Activated CD8-positive, alpha-beta memory T cell treated with anti-CD3 and anti-CD28 coated beads, Interleukin-2, amount 50 U/mL, for 24 hours (primary cell): ENCODE measurements at regions not wholly inside any gene's neighbourhood (a gene's known extent, or its start where the extent isn't known, plus 50 kb on each side); places are given as distances from the start of the nearest gene placed in this dataset.

Experiments used
- DNase-seq: peaks from one replicate; pipeline ENCODE4 v3.0.0-alpha.2; 2020; ENCODE audit errors: extremely low read depth

- no peak for DNase-seq
Measured at GRCh38 chr20:51876313-51876940, 74.1 kb upstream of the SALL4 start.

GRCh38 chr20:51873652-51874051 lies 71.3 kb upstream of the SALL4 start:
- no peak for DNase-seq

DNA sequence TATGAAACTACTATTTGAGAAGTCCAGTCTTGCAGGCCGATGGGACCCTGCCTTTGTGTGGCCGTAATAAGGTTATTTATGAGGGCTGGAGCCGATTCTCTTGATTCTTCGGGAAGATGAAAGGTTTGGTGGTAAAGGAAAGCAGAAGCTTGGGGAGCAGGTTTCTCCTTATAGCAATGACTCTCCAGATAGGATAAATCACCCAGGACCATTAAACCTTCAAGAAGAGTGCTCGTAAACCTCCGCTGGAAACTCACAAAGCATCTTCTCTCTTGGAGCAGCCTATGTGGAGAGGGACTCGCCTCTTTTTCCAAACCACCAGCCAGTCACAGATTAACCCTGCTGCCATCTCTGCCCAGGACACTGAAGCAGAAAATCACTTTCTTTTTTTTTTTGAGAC lies 69.6 kb upstream of the SALL4 start:
- DNase-seq: no peak

- no peak for DNase-seq
Measured at GRCh38 chr20:51869002-51869401, 66.7 kb upstream of the SALL4 start.

DNA sequence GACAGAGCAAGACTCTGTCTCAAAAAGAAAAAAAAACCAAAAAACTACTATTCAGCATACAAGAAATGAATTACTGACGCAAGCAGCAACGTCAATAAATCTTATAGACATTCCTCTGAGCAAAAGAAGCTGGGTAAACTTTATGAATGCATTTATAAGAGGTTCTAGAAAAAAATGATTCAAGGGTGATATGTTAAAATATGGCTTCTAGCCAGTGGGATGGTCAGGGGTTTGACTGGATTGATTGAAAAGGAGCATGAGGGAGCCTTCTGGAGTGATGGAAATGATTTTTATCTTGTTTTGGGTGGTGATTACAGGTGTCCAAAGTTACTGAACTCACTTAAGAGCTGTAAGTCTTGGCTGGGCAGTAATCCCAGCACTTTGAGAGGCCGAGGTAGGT lies 64.9 kb upstream of the SALL4 start:
- no peak for DNase-seq

DNA sequence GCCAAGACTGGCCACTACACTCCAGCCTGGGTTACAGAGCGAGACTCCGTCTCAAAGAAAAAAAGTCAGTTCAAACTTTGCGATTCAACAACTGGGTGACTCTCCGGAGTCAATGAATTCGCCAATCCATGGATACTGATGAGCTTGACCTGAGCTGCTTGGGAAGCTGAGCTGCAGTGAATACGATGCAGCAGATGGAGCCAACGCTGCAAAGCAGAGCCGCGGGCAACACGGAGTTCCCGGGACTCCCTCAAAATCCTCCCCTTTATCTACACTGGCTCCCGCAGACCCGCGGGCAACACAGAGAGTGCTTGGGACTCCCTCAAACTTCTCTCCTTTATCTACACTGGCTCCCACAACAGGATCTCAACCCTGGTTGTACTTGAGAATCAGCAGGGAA lies 62.6 kb upstream of the SALL4 start:
- DNase-seq: no peak

DNA sequence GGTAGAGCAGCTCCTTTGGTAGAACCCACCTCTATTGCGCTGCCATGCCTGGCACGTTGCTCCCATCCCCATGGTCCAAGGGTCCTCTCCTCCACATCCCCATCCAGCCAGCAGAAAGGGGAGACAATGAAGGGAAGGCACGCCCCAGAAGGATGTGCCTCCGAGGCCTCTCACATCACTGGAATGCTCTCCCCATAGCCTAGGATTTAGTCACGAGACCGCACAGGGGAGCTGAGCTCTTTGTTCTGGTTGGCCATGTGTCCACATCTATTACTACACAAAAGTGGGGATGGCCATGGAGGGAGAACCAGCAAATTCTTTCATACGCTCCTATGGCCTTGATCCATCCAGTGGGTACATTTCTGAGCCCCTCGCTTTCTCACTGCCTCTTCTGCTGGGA lies 60.5 kb upstream of the SALL4 start:
- DNase-seq: no peak

GRCh38 chr20:51861726-51862466 lies 59.6 kb upstream of the SALL4 start:
- no peak for DNase-seq

DNA sequence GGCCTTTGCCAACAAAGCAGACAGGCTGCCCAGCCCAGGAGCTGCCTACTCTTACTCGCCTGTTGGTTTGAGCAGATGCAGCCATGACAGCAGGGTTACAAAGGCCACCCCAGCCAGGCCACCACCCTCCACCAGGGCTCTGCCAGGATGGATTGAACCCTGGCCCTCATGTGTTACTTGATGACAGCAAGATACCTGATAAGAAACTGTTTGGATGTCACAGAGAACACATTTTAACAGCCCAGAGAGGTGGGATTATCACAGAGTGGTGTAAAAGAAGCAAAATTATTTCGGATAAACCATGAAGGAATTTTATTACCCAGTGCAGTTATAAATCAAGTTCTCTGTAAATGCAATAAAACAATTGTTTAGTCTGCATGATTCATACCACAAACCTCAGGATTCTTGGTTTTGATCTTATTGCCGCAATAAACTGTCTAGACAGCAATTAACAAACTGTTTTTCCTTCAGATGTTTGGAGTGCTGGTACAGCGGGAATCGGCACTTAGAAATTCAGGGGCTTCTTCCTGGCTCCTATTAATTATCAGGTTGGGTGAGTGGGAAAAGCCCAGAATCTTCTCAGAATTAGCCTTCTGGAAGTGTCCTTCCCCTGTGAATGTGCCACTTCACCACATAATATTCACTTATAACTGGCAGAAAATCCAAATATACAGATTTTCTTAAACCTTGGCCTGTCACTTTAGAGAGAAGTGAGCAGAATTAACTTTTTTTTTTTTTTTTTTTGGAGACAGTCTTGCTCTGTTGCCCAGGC lies 58.0 kb upstream of the SALL4 start:
- no peak for DNase-seq

DNA sequence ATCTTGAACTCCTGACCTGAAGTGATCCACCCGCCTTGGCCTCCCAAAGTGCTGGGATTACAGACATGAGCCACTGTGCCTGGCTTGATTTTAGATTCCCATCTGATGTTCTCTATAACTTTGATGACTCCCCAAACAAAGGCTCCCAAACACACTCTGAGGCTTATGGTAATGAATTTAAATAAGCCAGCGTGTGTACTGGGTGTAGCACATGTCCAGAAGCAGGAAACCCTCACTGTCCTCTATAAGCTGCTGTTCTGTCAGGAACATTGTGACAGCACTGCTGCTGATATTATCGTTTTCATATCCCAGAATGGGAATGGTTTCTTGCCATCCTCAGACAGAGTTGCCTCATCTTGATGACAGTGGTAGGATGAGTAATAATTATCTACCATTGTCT lies 54.1 kb upstream of the SALL4 start:
- no peak for DNase-seq

DNA sequence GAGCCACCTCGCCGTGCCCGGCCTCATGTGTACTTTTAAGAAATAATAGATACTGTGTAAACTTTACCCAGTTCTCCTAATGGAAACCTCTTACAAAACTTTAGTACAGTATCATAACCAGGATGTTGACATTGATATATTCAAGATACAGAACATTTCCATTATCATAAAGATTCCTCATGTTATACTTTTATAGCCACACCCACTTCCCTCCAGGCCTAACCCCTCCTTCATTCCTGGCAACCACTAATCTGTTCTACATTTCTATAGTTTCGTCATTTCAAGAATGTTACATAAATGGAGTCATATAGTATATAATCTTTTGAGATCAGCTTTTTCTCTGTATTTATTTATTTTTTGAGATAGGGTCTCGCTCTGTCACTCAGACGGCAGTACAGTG lies 52.6 kb upstream of the SALL4 start:
- DNase-seq: no peak
